GM18868 (cell line): ENCODE measurements at regions not wholly inside any gene's neighbourhood (a gene's known extent, or its start where the extent isn't known, plus 50 kb on each side); places are given as distances from the start of the nearest gene placed in this dataset.

Experiments
- ATAC-seq: cut with Tn5 transposase; IDR thresholded peaks from one replicate; pipeline ENCODE4 v1.9.1; 2021; ENCODE audit warnings: mild to moderate bottlenecking, moderate library complexity; ENCODE audit not compliant: unreplicated experiment

GRCh38 chr12:92539976-92540781, 162.6 kb upstream of the PLEKHG7 start:
- ATAC-seq: peak; percentile 42

DNA sequence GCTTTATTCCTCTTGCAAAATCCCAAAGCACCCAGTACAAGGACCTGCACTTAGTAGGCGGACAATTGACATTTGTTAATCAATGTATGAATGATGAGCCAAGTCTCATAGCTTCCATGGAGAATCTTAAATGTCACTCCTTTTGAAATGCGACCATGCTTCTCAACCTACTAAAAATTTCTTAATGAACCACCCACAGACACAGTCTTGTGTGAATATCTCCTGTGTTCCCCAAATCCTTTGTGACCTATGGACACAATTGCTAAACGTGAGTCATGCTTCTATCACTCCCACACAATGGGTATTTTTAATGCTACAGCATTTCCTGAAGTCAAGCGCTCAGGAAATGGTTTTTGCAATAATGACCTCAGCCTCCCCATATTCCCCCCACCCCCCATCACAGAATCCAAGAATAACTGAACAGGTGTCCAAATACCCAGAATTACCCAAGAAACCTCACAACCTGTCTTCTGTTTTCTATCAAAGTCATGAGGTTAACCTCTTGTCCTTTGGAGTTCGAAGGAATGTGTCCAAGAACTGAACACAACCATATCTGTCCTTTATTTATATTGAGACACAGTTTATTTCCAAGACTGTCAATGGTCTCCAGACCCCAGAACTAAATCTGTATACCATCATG, 163.6 kb upstream of the PLEKHG7 start:
- ATAC-seq: peak; percentile 51

GRCh38 chr12:92537290-92537960, 165.4 kb upstream of the PLEKHG7 start:
- peak; percentile 26 for ATAC-seq

GRCh38 chr12:92535961-92536360, 166.8 kb upstream of the PLEKHG7 start:
- no peak for ATAC-seq

DNA sequence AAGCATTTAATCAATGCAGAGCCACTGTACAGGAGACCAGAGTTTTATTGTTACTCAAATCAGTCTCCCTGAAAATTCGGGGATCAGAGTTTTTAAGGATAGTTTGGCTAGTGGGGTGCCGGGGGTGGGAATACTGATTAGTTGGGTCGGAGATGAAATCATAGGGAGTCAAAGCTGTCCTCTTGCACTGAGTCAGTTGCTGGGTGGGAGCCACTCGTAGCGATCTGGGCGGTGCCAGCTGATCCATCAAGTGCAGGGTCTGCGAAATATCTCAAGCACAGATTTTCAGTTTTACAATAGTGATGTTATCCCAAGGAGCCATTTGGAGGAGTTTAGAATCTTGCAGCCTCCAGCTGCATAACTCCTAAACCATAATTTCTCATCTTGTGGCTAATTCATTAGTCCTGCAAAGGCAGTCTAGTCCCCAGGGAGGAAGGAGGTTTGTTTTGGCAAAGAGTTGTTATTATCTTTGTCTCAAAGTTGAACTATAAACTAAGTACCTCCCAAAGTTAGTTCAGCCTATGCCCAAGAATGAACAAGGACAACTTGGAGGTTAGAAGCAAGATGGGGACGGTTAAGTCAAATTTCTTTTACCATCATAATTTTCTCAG, 169.4 kb upstream of the PLEKHG7 start:
- ATAC-seq: no peak

GRCh38 chr12:92530706-92531105, 172.1 kb upstream of the PLEKHG7 start:
- ATAC-seq: no peak

DNA sequence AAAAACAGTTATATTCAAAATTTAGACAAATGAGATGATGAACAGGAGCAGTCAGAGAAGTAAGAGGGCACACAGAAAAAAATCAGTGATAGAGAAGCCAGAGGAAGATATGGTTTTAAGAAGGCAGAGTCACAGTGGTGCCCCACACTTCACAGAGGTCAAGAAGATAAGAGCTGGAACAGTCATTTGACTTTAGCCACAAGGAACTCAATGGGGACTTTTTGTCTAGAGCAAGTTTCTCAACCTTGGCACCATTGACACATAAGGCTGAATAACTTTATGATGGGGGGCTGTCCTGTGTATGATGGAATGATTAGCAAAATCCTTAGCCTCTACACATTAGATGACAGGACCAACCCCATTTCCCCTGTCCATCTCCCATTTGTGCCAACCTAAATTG, 172.8 kb upstream of the PLEKHG7 start:
- peak; percentile 91 for ATAC-seq

DNA sequence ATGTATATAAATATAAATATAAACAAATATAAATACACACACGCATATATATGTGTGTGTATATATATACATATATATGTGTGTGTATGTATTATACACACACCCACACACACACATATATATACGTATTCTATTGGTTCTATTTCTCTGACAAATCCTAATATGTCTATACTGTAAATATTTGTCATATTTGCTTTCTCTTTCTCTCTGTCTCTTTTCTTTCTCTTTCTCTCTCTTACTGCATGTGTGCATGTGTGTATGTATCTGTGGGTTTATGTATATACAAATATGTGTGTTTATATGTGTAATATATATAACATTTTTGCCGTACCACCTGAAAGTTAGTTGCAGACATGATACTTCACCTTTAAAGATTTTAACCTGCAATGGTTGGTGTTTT, 174.2 kb upstream of the PLEKHG7 start:
- ATAC-seq: no peak

DNA sequence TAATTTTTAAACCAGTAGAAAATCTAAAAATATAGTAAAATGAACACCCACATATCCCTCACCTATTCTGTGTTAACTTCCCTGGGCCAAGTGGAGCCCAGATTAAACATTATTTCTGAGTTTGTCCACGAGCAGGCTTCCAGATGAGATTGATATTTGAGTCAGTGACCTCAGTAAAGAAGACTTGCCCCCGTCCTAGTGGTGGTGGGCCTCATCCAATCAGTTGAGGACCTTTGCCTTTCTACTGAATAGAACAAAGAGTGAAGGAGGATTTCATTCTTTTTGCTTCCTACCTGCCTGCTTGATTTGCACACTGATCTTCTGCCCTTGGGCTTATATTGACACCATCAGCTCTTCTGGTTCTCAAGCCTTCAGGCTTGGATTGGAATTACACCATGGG, 174.7 kb upstream of the PLEKHG7 start:
- ATAC-seq: no peak

DNA sequence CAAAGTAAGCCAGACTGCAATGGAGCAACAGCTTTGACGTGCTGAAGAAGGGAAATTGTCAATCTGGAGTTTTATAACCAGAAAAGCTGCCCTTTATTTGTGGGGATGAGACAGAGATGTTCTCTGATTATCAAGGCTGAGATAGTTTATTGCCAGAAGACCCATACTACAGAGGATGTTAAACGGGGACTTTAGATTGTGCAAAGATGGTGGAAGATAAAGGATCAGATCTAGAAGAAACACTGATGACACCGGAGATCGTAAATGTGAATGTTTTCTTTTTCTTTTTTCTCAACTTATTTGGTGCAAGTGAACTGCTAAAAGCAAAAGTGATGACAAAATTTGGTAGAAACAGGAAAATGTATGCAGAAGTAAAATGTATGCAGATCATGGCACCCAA, 178.3 kb upstream of the PLEKHG7 start:
- ATAC-seq: no peak

- ATAC-seq: no peak
These were observed 182.3 kb upstream of the PLEKHG7 start for GRCh38 chr12:92520511-92520910.

DNA sequence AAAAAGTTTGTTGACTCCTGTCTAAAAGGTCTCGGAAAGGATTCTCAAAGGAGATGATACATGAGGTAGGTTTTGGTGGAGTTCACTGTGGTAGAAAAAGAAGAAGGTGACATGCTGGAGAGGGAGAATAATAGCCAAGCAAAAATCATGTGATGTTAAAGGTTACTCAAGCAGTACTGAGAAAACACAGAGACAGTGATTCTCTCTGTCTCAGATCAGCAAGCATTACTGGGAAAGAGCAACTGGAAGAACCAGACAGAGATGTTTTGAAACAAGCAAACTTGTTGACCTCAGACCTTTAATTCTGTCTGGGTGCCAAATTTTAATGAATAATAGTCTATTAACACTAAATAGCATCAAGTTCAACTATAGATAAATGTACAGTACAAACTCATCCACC, 183.5 kb upstream of the PLEKHG7 start:
- ATAC-seq: no peak

DNA sequence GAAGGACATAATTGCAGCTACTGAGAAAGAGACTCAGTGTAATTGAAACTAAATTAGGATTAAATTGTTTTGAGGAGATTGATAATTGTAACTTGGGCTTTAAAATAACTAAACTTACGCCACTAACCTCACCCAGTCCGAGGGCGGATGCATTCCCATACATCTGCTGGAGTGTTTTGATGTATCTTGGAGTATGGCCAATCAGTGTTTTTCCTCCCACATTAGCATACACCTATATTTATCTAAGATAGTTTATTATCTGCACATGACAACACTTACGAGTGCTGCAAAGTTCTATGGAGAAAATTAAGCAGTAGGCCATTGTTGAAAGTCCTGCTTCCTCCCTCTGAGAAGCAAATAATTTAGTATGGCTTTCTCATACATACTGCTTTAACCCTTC, 184.7 kb upstream of the PLEKHG7 start:
- no peak for ATAC-seq

- peak; percentile 80 for ATAC-seq
These were observed 186.6 kb upstream of the PLEKHG7 start for GRCh38 chr12:92516277-92516600.

DNA sequence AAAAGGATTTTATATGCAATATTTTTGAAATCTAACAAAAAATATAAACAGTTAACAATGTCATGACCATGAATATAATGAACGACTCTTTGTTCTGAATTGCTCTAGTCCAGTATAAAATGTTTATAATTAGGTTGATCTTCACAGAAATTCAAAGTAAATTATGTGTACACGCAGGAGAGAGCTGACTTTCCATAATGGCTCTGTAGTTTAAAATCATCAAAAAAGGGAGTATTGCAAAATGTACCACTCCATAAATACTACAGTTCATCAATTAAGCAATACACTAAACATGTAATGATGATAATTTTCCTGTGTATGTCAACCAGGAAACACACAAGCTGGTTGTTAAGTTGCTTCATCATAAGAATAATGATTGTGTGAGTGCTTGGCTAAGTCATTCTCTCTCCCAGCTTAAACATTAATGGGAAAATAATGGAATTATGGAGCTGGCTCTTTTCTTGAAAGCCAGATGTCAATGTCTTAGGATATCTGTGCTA, 189.5 kb upstream of the PLEKHG7 start:
- ATAC-seq: no peak

DNA sequence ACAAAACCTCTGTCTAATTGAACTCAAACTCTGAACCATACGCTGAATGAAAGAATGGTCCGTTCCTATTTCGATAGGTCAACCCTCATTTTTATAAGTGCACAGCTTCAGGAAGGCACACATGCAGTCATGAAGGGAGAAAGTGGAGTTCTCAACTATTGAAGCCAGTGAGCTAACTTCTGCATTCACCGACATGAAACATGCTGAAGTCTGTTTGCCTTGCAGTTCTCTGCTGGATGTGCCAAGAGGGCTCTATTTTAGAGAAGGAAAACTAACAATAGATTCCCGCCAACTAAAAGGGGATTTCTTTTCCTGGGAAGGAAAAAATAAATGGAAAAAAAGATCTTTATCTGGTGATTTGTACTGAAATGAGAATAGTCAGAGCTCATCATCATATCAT, 191.0 kb upstream of the PLEKHG7 start:
- no peak for ATAC-seq

DNA sequence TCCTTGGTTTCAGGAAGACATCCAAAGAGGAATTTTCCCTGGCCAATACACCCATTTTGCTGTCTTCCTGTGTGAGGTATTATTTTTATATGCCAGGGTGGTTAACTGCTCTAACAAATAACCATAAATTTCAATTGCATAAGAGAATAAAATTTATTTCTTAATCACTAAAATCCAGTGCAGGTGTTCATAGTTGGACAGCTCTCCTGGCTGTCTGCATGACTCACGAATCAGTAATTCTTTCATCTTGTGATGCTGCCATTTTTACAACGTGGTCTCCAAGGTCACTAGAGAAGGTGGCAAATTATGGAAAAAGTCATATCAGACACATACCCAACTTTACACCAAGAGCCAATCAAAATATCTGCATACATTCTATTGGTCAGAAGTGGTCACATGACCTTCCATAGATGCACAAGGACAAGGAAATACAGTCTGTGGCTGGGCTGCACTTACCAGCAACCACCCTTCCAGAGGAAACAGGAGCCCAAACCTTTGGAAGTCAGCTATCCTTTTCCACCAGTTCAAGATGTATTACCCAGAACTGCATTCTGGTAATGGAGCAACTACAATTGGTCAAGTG, 193.5 kb upstream of the PLEKHG7 start:
- ATAC-seq: no peak

- no peak for ATAC-seq
These were observed 195.9 kb upstream of the PLEKHG7 start for GRCh38 chr12:92506891-92507290.

GRCh38 chr12:92506460-92506859, 196.3 kb upstream of the PLEKHG7 start:
- ATAC-seq: no peak

DNA sequence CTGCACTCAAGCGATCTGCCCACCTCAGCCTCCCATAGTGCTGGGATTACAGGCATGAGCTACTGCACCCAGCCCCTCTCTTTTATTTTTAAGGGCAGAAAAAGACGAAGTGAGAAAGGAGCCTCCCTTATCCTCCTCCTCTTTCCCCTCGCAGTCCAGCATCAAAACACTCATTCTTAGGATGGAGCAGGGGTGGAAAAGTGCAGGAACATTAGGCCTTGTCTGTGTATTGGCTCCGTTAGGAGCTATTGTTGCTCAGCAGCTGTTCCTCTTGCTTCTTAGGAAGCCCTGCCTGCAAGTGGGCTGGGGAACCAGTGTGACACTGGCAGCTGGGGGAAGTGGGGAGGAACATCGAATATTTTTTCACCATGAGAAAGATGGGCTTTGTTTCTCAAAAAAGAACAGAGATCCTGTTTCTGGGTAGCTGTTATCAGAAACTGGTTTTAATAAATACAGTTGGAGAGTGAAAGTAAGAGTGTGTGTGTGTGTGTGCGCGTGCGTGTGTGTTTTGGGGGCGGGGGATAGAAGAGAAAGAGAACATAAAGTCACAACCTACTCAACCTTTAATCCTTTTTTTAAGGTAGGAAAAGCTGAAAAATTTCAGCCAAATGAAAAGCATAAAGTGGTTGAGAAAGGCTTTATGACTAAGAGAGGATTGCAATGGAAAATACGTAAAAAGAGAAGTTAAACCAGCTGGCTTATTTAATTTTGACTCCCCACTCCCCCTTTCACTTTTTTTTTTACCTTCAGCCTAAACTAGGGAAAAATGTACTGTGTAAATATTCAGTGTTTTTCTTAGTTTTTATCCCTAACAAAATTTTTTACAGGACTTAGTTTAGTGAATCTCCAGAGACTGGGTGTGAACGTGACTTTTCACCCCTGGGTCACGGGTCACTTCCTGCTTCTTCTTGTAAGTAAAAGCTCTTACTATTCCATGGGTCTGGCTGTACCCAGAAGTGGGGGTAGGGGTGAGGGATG, 197.2 kb upstream of the PLEKHG7 start:
- no peak for ATAC-seq
